H7 (cell line): ENCODE measurements at regions not wholly inside any gene's neighbourhood (a gene's known extent, or its start where the extent isn't known, plus 50 kb on each side); places are given as distances from the start of the nearest gene placed in this dataset.
A peak's percentile ranks its signal among the peaks of the same experiment; 100 is the strongest.

Experiments used
- DNase-seq: peaks from one replicate; pipeline ENCODE4 v3.0.0; 2012
- H3K27me3 ChIP-seq: 2 replicates; pipeline ENCODE4 v1.6.0; 2011; ENCODE audit warnings: mild to moderate bottlenecking, low read length; ENCODE audit not compliant: control insufficient read depth, insufficient read depth
- H3K36me3 ChIP-seq: replicated peaks from 2 replicates; pipeline ENCODE4 v1.5.1; 2011; ENCODE audit warnings: low read length; ENCODE audit not compliant: control insufficient read depth, insufficient read depth
- H3K4me3 ChIP-seq: 2 replicates; pipeline ENCODE4 v1.5.1; 2011; ENCODE audit warnings: low read depth, mild to moderate bottlenecking, control low read depth, low read length, moderate library complexity; ENCODE audit not compliant: insufficient read depth

DNA sequence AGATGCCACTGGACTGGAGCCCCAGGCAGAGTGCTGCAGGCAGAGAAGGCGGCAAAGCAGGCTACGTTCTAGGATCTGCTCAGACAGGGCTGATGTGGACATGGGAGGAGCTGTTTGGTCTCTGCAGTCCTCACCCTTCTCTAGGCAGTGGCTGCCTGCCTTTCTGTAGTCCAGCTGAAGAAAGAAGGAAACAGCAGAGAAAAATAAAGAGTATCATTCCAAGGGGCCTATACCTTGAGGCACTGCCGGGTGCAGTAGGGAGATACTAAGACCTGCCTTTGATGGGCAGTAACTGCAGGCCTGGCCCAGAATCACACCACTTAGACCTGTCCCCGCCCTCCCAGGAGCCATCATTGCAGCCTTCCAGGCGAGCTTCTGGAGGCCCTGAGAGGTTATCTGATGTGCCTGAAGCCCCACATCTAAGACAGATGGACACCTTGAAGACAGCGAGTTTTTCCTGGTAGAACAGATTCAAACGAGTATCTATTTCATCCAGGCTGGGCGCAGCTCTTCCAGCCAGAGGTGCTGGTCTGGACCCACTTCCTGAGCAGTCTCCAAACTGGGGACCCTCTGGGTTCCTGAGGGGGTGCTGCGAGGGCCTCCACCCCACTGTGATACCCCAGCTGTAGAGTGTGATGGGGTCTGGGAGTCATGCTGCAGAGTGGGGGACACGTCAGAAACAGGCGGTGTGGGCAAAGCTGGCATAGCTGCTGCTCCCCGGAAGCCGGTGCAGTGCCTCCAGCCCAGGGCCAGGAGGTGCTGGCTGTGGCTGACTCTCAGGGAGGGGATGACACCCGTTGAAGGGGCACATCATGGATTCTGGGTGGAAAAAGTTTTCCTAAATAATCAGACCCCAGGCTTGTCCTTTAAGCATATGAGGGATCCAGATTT lies 87.3 kb upstream of the OTOS start:
- Histone ChIP-seq H3K27me3 (no peaks in the 10 kb centered on the region), H3K36me3 (no peaks in the 10 kb centered on the region), H3K4me3 (no peak overlapping the region)
- DNase-seq = no peak

GRCh38 chr2:240229005-240229404 lies 88.5 kb upstream of the OTOS start:
- no peaks in the 10 kb centered on the region for H3K27me3 ChIP-seq
- H3K4me3 ChIP-seq = no peak overlapping the region

GRCh38 chr2:240229603-240230235 lies 89.3 kb upstream of the OTOS start:
- no peak overlapping the region for H3K4me3 ChIP-seq
- DNase-seq = no peak
- no peaks in the 10 kb centered on the region for H3K27me3 ChIP-seq
- H3K36me3 ChIP-seq = no peaks in the 10 kb centered on the region

More at GRCh38 chr2:240229005-240229404, 88.5 kb upstream of the OTOS start:
- DNase-seq = no peak
- H3K36me3 ChIP-seq = no peaks in the 10 kb centered on the region

DNA sequence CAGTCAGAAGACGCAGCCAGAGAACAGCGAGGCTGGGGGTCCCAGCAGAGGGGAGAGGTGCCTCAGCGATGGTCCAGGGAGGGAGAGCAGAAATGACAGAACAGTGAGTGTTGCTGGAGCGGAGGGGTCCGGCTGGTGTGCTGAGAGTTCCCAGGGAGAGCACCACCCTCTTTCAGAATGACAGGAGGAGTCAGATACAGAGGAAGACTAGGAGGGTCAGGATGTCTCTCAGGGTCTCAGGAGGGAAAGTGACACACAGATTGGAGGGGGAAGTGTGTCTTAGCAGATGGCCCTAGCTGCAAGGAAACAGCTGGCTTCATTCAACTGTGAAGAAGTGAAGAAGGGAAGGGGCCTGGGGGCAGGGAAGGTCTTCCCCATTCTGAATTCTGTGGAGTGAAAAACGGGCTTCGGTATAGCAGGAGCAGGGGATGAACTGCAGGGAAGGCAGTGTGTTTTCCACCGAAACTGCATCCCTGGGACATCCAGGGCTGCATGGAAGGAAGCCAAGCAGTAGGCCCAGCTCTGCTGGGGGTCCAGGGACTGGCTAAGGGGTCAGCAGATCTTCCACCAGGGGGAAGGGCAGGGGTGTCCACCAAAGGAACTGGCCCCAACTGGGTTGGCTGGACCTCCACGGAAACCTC lies 90.0 kb upstream of the OTOS start:
- no peak overlapping the region for H3K4me3 ChIP-seq
- H3K27me3 ChIP-seq = no peaks in the 10 kb centered on the region
- DNase-seq = no peak
- no peaks in the 10 kb centered on the region for H3K36me3 ChIP-seq

DNA sequence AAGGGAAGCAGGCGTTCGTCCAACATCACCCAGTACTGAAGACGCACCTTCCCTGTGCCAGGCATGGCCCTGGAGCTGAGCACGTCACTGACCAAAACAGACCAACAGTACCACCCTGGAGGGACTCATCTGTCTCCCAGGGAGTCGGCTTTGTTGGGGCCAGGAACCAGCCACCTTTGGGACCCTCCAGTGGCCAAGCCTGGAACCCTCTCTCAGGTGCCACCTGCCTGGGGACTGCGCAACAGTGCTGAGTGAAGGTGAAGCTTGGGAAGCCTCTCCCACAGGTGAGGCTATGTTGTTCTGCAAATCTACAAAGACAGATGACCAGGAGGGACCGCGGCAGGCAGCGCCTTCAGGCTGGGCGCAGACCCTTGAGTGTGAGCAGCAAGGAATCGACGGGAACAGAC lies 91.4 kb upstream of the OTOS start:
- Histone ChIP-seq H3K27me3 (no peaks in the 10 kb centered on the region), H3K4me3 (no peak overlapping the region), H3K36me3 (no peaks in the 10 kb centered on the region)
- DNase-seq = no peak

DNA sequence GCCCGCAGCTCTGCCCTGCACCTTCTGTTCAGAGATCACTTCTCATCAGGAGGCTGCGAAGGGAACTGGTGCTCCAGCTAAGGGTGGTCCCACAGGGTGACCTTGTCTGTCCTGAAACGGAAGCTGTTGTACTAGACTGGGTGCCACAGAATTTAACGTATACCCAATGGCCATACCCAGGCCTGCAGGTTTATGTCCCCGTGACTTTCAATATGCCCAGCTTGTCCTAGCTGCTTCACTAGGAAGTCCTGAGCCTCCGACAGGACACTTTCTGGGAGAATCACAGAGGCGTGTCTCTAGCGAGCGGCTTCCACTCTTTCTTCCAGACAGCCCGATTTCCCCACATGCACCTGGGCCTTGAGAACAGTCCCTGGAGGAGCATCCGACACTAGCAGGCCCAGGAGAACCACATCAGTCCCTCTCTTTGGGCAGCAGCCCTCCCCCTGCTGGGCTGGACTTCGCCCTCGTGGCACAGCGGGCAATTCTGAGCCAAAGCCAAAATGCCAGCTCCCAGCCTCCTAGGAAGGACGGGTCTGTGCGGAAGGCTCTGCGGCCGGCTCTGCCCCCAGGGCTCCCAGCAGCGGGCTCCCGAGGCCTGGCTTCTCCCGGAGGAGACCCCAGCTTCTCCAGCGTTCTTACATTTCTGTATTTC lies 91.9 kb upstream of the OTOS start:
- no peaks in the 10 kb centered on the region for H3K36me3 ChIP-seq
- H3K4me3 ChIP-seq = no peak overlapping the region; the same call in 1 of the 2 replicates
- no peak for DNase-seq
- H3K27me3 ChIP-seq = no peaks in the 10 kb centered on the region

DNA sequence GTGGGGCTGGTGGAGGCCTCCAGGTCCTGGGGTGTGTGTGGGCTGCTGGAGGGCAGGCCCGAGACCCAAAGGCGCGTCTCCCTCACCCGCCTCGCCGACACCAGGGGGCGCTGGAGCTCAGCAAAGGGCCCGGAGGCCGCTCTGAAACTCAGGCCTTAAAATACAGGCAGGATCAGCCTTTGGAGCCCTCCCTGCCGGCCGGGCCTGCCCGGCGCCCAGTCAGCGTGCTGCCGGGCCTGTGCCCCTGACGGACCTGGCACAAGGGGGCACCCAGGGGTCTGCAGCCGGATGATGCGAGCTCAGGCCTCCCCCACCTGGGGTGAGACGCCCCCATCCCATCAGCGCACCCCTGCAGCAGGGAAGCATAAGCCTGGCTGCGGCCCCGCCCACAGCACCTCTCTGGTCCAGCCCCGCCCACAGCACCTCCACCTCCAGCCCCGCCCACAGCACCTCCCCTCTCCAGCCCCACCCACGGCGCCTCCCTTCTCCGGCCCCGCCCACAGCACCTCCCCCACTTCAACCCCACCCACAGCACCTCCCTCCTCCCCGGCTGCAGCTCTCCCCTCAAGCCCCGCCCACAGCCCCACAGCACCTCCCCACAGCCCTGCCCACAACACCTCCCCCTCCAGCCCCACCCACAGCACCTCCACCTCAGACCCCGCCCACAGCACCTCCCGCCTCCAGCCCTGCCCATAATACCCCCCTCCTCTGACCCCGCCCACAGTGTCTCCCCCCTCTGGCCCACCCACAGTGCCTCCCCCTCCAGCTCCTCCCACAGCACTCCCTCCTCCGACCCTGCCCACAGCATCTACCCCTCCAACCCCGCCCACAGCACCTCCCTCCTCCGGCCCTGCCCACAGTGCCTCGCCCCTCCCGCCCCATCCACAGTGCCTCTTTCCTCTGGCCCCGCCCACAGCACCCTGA lies 92.8 kb upstream of the OTOS start:
- no peaks in the 10 kb centered on the region for H3K27me3 ChIP-seq
- peak; percentile 98 for DNase-seq
- peak overlapping the region; percentile 58 for H3K4me3 ChIP-seq
- H3K36me3 ChIP-seq = no peaks in the 10 kb centered on the region

- peak overlapping the region; percentile 13; the same call in 1 of the 2 replicates for H3K4me3 ChIP-seq
- H3K27me3 ChIP-seq = no peaks in the 10 kb centered on the region; the same call in 1 of the 2 replicates
- no peaks in the 10 kb centered on the region for H3K36me3 ChIP-seq
- no peak for DNase-seq
These were observed 93.5 kb upstream of the OTOS start for GRCh38 chr2:240233885-240234502.

GRCh38 chr2:240234503-240234951 lies 94.1 kb upstream of the OTOS start:
- no peaks in the 10 kb centered on the region; the same call in 1 of the 2 replicates for H3K27me3 ChIP-seq
- no peak for DNase-seq
- H3K36me3 ChIP-seq = no peaks in the 10 kb centered on the region

DNA sequence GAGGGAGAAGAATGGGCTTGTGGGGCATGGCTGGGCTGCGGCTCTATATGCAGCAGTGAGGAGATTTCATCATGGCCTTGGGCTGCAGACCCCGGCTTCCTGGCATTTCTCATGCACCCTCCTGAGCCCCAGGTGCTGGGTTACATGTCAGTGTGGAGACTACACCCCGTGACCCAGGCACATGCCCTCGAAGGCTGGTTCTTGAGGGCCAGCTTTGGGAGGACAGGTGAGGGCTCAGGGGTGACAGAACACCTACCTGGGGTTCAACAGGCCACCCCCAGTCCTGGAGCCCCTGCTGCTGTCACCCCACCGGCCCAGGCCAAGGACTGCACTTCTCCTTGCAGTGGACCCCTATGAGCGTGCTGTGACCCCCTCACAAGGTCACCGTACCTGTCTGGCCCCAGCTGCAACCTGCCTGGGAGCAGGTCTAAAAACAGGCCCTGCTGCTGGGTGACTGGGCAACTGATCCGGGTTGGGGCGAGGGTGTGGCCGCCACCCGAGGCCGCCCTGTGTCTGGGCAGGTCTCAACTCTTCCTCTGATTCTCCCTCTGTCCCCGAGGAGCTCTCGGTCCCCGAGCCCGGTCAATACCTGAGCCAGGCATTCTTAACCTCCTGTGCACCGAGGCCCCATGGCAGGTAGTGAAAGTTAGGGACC lies 94.8 kb upstream of the OTOS start:
- DNase-seq = no peak
- H3K27me3 ChIP-seq = no peaks in the 10 kb centered on the region; the same call in 1 of the 2 replicates
- no peak overlapping the region for H3K4me3 ChIP-seq
- H3K36me3 ChIP-seq = no peaks in the 10 kb centered on the region

More at GRCh38 chr2:240234503-240234951, 94.1 kb upstream of the OTOS start:
- H3K4me3 ChIP-seq = no peak overlapping the region

DNA sequence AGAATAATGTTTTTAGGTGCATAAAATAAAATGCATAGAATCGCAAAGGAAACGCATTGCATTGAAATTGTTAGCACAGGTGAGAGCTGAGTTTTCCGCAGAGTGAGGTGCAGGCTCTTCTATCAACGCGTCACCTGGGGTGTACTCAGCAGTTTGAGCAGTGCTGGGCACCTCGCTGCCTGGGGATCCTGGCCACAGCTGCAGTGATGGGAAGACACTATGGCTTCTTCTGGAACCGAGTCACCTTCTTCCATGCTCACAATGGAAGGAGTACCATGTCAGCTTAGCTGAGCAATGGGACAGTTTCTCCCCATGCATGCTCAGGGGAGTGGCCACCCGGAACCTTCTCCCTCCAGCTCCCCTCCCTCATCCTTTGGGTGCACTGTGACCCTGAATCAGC lies 95.4 kb upstream of the OTOS start:
- no peaks in the 10 kb centered on the region; the same call in 1 of the 2 replicates for H3K27me3 ChIP-seq
- no peak for DNase-seq
- no peaks in the 10 kb centered on the region for H3K36me3 ChIP-seq
- no peak overlapping the region for H3K4me3 ChIP-seq

DNA sequence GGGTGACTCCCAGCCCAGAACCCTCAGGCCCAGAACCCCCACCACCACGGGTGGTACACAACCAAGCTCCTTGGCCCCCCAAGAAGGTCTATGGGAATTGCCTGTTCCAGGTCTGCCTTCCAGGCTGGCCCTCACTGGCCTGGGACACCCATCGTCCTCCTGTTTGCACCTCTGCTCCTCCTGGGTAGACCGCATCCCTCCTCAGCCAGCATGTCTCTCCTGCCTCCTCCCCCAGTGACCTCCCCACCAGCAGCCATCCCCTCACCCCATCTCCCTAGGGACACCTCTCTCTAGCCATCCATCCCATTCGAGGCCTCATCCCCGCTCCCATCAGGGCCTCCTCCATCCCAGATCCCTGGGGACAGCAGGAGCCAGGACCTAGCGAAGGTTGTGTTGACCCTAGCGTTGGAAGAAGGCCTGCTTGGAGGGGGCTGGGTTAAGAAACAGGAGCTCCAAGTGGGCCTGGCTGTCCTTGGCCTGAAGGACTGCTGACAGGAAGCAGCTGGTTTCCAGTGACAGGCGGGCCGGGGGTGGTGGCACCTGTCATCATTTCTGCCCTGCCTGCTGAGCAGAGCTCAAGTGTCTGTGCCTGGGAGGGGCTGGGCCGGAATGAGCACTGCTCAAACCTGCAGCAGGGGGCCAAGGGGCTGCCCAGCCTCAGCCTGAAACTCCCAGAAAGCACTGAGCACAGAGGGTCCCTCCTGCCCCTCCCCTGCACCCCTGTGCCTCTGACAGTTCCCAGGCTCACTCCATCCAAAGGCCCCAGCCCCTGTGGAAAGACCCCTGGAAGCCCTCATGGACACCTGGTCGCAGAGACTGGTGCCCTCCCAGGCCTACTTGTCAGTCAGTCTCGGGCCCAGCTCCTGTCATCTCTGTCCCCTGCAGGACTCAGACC lies 96.0 kb upstream of the OTOS start:
- Histone ChIP-seq H3K4me3 (no peak overlapping the region), H3K27me3 (no peaks in the 10 kb centered on the region; the same call in 1 of the 2 replicates), H3K36me3 (no peaks in the 10 kb centered on the region)
- DNase-seq = no peak
